HUDEP-2 (cell line): ENCODE measurements at regions not wholly inside any gene's neighbourhood (a gene's known extent, or its start where the extent isn't known, plus 50 kb on each side); places are given as distances from the start of the nearest gene placed in this dataset.

Experiments used
- DNase-seq, 76 experiments: peaks; one replicate each; lab custom pipeline; 2025; ENCODE audit not compliant: unreplicated experiment in 76 of 76; lab: John Stamatoyannopoulos, UW

GRCh38 chr10:10860455-10860976, 157.2 kb upstream of the CELF2 start:
- DNase-seq: no peak

- DNase-seq: no peak
Observed at GRCh38 chr10:10865303-10865702, 152.4 kb upstream of the CELF2 start.

GRCh38 chr10:10865913-10866312, 151.8 kb upstream of the CELF2 start:
- no peak for DNase-seq

GRCh38 chr10:10869592-10869991, 148.1 kb upstream of the CELF2 start:
- DNase-seq: no peak

GRCh38 chr10:10870523-10871241, 147.0 kb upstream of the CELF2 start:
- DNase-seq: no peak

GRCh38 chr10:10871352-10871751, 146.3 kb upstream of the CELF2 start:
- no peak for DNase-seq

GRCh38 chr10:10872035-10872673, 145.5 kb upstream of the CELF2 start:
- no peak for DNase-seq

GRCh38 chr10:10872764-10873163, 144.9 kb upstream of the CELF2 start:
- no peak for DNase-seq

- DNase-seq: no peak
Observed at GRCh38 chr10:10873289-10873688, 144.4 kb upstream of the CELF2 start.

- no peak for DNase-seq
Observed at GRCh38 chr10:10873915-10874314, 143.8 kb upstream of the CELF2 start.

- DNase-seq: no peak
Observed at GRCh38 chr10:10878963-10879362, 138.7 kb upstream of the CELF2 start.

GRCh38 chr10:10881117-10881813, 136.4 kb upstream of the CELF2 start:
- DNase-seq: no peak

- no peak for DNase-seq
Observed at GRCh38 chr10:10883737-10884136, 133.9 kb upstream of the CELF2 start.

GRCh38 chr10:10886861-10887531, 130.7 kb upstream of the CELF2 start:
- no peak for DNase-seq

GRCh38 chr10:10891124-10892082, 126.3 kb upstream of the CELF2 start:
- no peak for DNase-seq

- no peak for DNase-seq
Observed at GRCh38 chr10:10892290-10892875, 125.3 kb upstream of the CELF2 start.

- DNase-seq: no peak
Observed at GRCh38 chr10:10897400-10897799, 120.3 kb upstream of the CELF2 start.

GRCh38 chr10:10901906-10902305, 115.8 kb upstream of the CELF2 start:
- DNase-seq: no peak

- DNase-seq: no peak
Observed at GRCh38 chr10:10902951-10903350, 114.7 kb upstream of the CELF2 start.

GRCh38 chr10:10903620-10904019, 114.1 kb upstream of the CELF2 start:
- DNase-seq: no peak
